Trophoblast cell (in vitro differentiated cells and primary cell): ENCODE measurements at regions not wholly inside any gene's neighbourhood (a gene's known extent, or its start where the extent isn't known, plus 50 kb on each side); places are given as distances from the start of the nearest gene placed in this dataset.

Experiments used
- DNase-seq, 2 donors: peaks; one replicate each; pipeline ENCODE4 v3.0.0-alpha.2; 2016
- H2AFZ ChIP-seq: 2 replicates; pipeline ENCODE4 v1.6.1; 2013; ENCODE audit warnings: low read length, moderate library complexity, mild to moderate bottlenecking; ENCODE audit not compliant: insufficient read depth, poor library complexity
- H2AK5ac ChIP-seq: 2 replicates; pipeline ENCODE4 v1.6.1; 2013; ENCODE audit warnings: mild to moderate bottlenecking, low read length
- H2BK120ac ChIP-seq: 2 replicates; pipeline ENCODE4 v1.6.1; 2013; ENCODE audit warnings: low read length, mild to moderate bottlenecking, moderate library complexity; ENCODE audit not compliant: insufficient read depth, poor library complexity
- H2BK12ac ChIP-seq: 2 replicates; pipeline ENCODE4 v1.6.1; 2013; ENCODE audit warnings: mild to moderate bottlenecking, low read length, moderate library complexity
- H2BK5ac ChIP-seq: 2 replicates; pipeline ENCODE4 v1.6.1; 2013; ENCODE audit warnings: low read length, low read depth, moderate library complexity, mild to moderate bottlenecking; ENCODE audit not compliant: poor library complexity
- H3K14ac ChIP-seq: 2 replicates; pipeline ENCODE4 v1.6.1; 2013; ENCODE audit warnings: mild to moderate bottlenecking, low read length
- H3K18ac ChIP-seq: 2 replicates; pipeline ENCODE4 v1.6.1; 2013; ENCODE audit warnings: mild to moderate bottlenecking, low read length
- H3K23ac ChIP-seq: 2 replicates; pipeline ENCODE4 v1.6.1; 2013; ENCODE audit warnings: low read length
- H3K27ac ChIP-seq: 2 replicates; pipeline ENCODE4 v1.5.1; 2013; ENCODE audit warnings: low read depth, mild to moderate bottlenecking, inconsistent platforms, low read length, moderate library complexity
- H3K27me3 ChIP-seq: 2 replicates; pipeline ENCODE4 v1.6.1; 2013; ENCODE audit warnings: inconsistent platforms, mild to moderate bottlenecking, low read length, moderate library complexity; ENCODE audit not compliant: insufficient read depth
- H3K36me3 ChIP-seq, 2 experiments: 1 replicate in 1 of 2; 2 replicates in 1 of 2; pipeline ENCODE4 v1.6.1; 2013; ENCODE audit warnings: low read length in 2 of 2, mild to moderate bottlenecking in 2 of 2, moderate library complexity in 1 of 2; ENCODE audit not compliant: insufficient read depth in 2 of 2, control insufficient read depth in 1 of 2
- H3K4ac ChIP-seq: 2 replicates; pipeline ENCODE4 v1.6.1; 2013; ENCODE audit warnings: low read depth, mild to moderate bottlenecking, low read length, moderate library complexity
- H3K4me1 ChIP-seq, 2 experiments: 1 replicate in 1 of 2; 2 replicates in 1 of 2; pipeline ENCODE4 v1.6.1; 2013; ENCODE audit warnings: low read length in 2 of 2, mild to moderate bottlenecking in 2 of 2, moderate library complexity in 1 of 2; ENCODE audit not compliant: insufficient read depth in 2 of 2, control insufficient read depth in 1 of 2
- H3K4me2 ChIP-seq: 2 replicates; pipeline ENCODE4 v1.6.1; 2013; ENCODE audit warnings: inconsistent platforms, mild to moderate bottlenecking, low read length, moderate library complexity
- H3K4me3 ChIP-seq: 2 replicates; pipeline ENCODE4 v1.5.1; 2013; ENCODE audit warnings: mild to moderate bottlenecking, low read depth, low read length, inconsistent platforms
- H3K79me1 ChIP-seq: one replicate; pipeline ENCODE4 v1.6.1; 2013; ENCODE audit warnings: low read length
- H3K79me2 ChIP-seq: 2 replicates; pipeline ENCODE4 v1.6.1; 2013; ENCODE audit warnings: low read length, mild to moderate bottlenecking; ENCODE audit not compliant: control insufficient read depth, insufficient read depth, poor library complexity
- H3K9ac ChIP-seq: 2 replicates; pipeline ENCODE4 v1.6.1; 2013; ENCODE audit warnings: mild to moderate bottlenecking, low read length
- H3K9me3 ChIP-seq: 2 replicates; pipeline ENCODE4 v1.6.1; 2013; ENCODE audit warnings: low read depth, mild to moderate bottlenecking, control low read depth, inconsistent platforms, low read length; ENCODE audit not compliant: insufficient read depth
- H4K12ac ChIP-seq: 2 replicates; pipeline ENCODE4 v1.6.1; 2013; ENCODE audit warnings: low read depth, mild to moderate bottlenecking, low read length, moderate library complexity
- H4K8ac ChIP-seq: 2 replicates; pipeline ENCODE4 v1.6.1; 2013; ENCODE audit warnings: low read depth, mild to moderate bottlenecking, low read length, moderate library complexity
- H4K91ac ChIP-seq: one replicate; pipeline ENCODE4 v1.6.1; 2013; ENCODE audit warnings: low read depth, mild to moderate bottlenecking, low read length, moderate library complexity
- WGBS: extraction: QIAGEN DNeasy Blood & Tissue Kit; methylation state at CpG from one replicate; pipeline ENCODE4 v1.1.7; 2013; ENCODE audit warnings: missing lambda C conversion rate; ENCODE audit not compliant: insufficient read length, insufficient coverage; ENCODE audit errors: extremely low coverage; 5-methylcytosine and 5-hydroxymethylcytosine counted together

- Histone ChIP-seq H2BK12ac (no peak overlapping the region), H3K36me3 (no peaks in the 10 kb centered on the region), H2AK5ac (no peak overlapping the region), H3K4me3 (no peak overlapping the region), H3K27ac (no peak overlapping the region), H3K9ac (no peak overlapping the region), H3K79me2 (peaks cover 3% of the 10 kb centered on the region), H2AFZ (peak overlapping the region; percentile 35), H3K23ac (no peak overlapping the region), H4K12ac (no peak overlapping the region), H3K4me1 (peaks cover 16 to 19% of the 10 kb centered on the region in 2 experiments), H4K91ac (no peak overlapping the region), H4K8ac (no peak overlapping the region), H3K4me2 (no peak overlapping the region), H3K4ac (no peak overlapping the region), H3K27me3 (no peaks in the 10 kb centered on the region), H2BK5ac (no peak overlapping the region), H3K79me1 (peaks cover 16% of the 10 kb centered on the region), H3K9me3 (no peaks in the 10 kb centered on the region), H2BK120ac (no peak overlapping the region), H3K14ac (no peak overlapping the region), H3K18ac (no peak overlapping the region)
- DNase-seq, result peak; percentile 97
- no CpG with 5 or more reads among the region's 3 CpGs for WGBS
Observed at GRCh38 chr12:116406529-116406928, 129.0 kb upstream of the MED13L start.

GRCh38 chr12:116408489-116409250 lies 131.2 kb upstream of the MED13L start:
- Histone ChIP-seq H2BK12ac (peak overlapping the region; percentile 61), H3K14ac (peak overlapping the region; percentile 22), H4K12ac (no peak overlapping the region), H3K9ac (no peak overlapping the region), H3K18ac (no peak overlapping the region), H3K27ac (no peak overlapping the region), H3K79me2 (peaks cover 3% of the 10 kb centered on the region), H2BK120ac (no peak overlapping the region), H3K27me3 (no peaks in the 10 kb centered on the region), H3K23ac (no peak overlapping the region), H3K36me3 (no peaks in the 10 kb centered on the region), H4K8ac (no peak overlapping the region), H3K79me1 (peaks cover 20% of the 10 kb centered on the region), H3K4ac (no peak overlapping the region), H3K4me3 (no peak overlapping the region), H4K91ac (no peak overlapping the region), H2BK5ac (no peak overlapping the region), H3K4me1 (peaks cover 19 to 20% of the 10 kb centered on the region in 2 experiments), H2AFZ (no peak overlapping the region), H3K4me2 (no peak overlapping the region), H2AK5ac (peak overlapping the region; percentile 75), H3K9me3 (no peaks in the 10 kb centered on the region)
- no peak for DNase-seq
- no CpG with 5 or more reads among the region's 13 CpGs for WGBS

GRCh38 chr12:116411977-116412376 lies 134.5 kb upstream of the MED13L start:
- Histone ChIP-seq H3K27me3 (no peaks in the 10 kb centered on the region), H3K14ac (no peak overlapping the region), H2BK12ac (peak overlapping the region; percentile 44), H3K4me1 (peaks cover 17 to 36% of the 10 kb centered on the region in 2 experiments), H4K91ac (peak overlapping the region; percentile 71), H3K4ac (peak overlapping the region; percentile 13), H3K18ac (no peak overlapping the region), H3K79me1 (peaks cover 32% of the 10 kb centered on the region), H3K36me3 (no peaks in the 10 kb centered on the region), H2AFZ (no peak overlapping the region), H3K27ac (peak overlapping the region; percentile 57), H2AK5ac (no peak overlapping the region), H3K4me3 (no peak overlapping the region), H4K8ac (no peak overlapping the region), H2BK120ac (peak overlapping the region; percentile 27), H3K23ac (no peak overlapping the region), H3K79me2 (peaks cover 3% of the 10 kb centered on the region), H2BK5ac (peak overlapping the region; percentile 27), H3K9me3 (no peaks in the 10 kb centered on the region), H4K12ac (no peak overlapping the region), H3K4me2 (no peak overlapping the region), H3K9ac (no peak overlapping the region)
- no CpG with 5 or more reads among the region's 3 CpGs for WGBS
- no peak for DNase-seq

- peaks cover 3% of the 10 kb centered on the region for H3K79me2 ChIP-seq
- H2BK5ac ChIP-seq, result no peak overlapping the region
- peaks cover 11 to 34% of the 10 kb centered on the region in 2 experiments for H3K4me1 ChIP-seq
- H3K4me2 ChIP-seq, result no peak overlapping the region
- H2BK12ac ChIP-seq, result peak overlapping the region; percentile 13
- H3K4ac ChIP-seq, result no peak overlapping the region
- no peak for DNase-seq
- H2AK5ac ChIP-seq, result no peak overlapping the region
- H3K79me1 ChIP-seq, result peaks cover 32% of the 10 kb centered on the region
- H2AFZ ChIP-seq, result no peak overlapping the region
- H3K14ac ChIP-seq, result peak overlapping the region; percentile 22
- no peak overlapping the region for H4K8ac ChIP-seq
- no peaks in the 10 kb centered on the region for H3K9me3 ChIP-seq
- peak overlapping the region; percentile 27 for H4K91ac ChIP-seq
- no peak overlapping the region for H3K27ac ChIP-seq
- H3K36me3 ChIP-seq, result no peaks in the 10 kb centered on the region
- H4K12ac ChIP-seq, result no peak overlapping the region
- peak overlapping the region; percentile 25 for H3K23ac ChIP-seq
- H3K27me3 ChIP-seq, result no peaks in the 10 kb centered on the region
- peak overlapping the region; percentile 9 for H2BK120ac ChIP-seq
- H3K9ac ChIP-seq, result no peak overlapping the region
- no peak overlapping the region for H3K4me3 ChIP-seq
- WGBS, result no CpG with 5 or more reads among the region's 12 CpGs
- no peak overlapping the region for H3K18ac ChIP-seq
Observed at GRCh38 chr12:116414891-116415290, 137.4 kb upstream of the MED13L start.
